Mesothelial cell of epicardium (in vitro differentiated cells): ENCODE measurements at regions not wholly inside any gene's neighbourhood (a gene's known extent, or its start where the extent isn't known, plus 50 kb on each side); places are given as distances from the start of the nearest gene placed in this dataset.

Experiments
- DNase-seq, 2 experiments: peaks; one replicate each; pipeline ENCODE4 v3.0.0; 2021; ENCODE audit warnings: low spot score in 2 of 2; ENCODE audit not compliant: unreplicated experiment in 2 of 2
- H3K27ac Mint-ChIP-seq: 2 replicates; pipeline ENCODE4 v1.8.0; 2021; ENCODE audit warnings: mixed read lengths
- H3K27me3 Mint-ChIP-seq: 2 replicates; pipeline ENCODE4 v1.8.0; 2021; ENCODE audit warnings: low read depth, mixed read lengths
- H3K36me3 Mint-ChIP-seq: 2 replicates; pipeline ENCODE4 v1.8.0; 2021; ENCODE audit warnings: mixed read lengths
- H3K4me1 Mint-ChIP-seq: 2 replicates; pipeline ENCODE4 v1.8.0; 2021; ENCODE audit warnings: mixed read lengths
- H3K4me3 Mint-ChIP-seq: 2 replicates; pipeline ENCODE4 v1.8.0; 2021; ENCODE audit warnings: mild to moderate bottlenecking, moderate library complexity, mixed read lengths
- H3K9me3 Mint-ChIP-seq: 2 replicates; pipeline ENCODE4 v1.8.0; 2021; ENCODE audit warnings: mixed read lengths
- TF ChIP-seq, protein P1 (sequence below): fragments of 200-600 bp; sonication (generic); IDR thresholded peaks from one replicate; pipeline ENCODE4 v1.5.0; 2021; ENCODE audit warnings: antibody characterized with exemption; ENCODE audit not compliant: unreplicated experiment

DNA sequence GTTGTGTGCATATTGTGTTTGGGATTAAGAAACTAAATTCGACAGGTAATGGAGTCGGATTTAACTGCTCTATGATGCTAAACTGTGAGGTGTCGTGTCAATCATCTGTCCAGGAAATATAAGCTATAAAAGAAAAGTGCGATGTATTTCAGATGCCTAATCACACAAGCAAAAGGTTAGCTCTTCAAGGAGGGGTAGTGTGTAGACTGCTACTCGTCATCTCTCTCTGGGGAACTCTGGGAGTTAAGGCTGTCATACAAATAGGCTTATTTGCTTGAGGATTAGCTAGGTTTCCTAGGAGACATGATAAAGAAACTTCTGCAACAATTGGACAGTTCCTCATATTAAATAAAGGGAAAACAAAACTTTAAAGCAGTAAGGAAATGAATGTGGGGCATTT lies 462.1 kb downstream of the OLFM4 start:
- TF ChIP-seq, protein P1, sequence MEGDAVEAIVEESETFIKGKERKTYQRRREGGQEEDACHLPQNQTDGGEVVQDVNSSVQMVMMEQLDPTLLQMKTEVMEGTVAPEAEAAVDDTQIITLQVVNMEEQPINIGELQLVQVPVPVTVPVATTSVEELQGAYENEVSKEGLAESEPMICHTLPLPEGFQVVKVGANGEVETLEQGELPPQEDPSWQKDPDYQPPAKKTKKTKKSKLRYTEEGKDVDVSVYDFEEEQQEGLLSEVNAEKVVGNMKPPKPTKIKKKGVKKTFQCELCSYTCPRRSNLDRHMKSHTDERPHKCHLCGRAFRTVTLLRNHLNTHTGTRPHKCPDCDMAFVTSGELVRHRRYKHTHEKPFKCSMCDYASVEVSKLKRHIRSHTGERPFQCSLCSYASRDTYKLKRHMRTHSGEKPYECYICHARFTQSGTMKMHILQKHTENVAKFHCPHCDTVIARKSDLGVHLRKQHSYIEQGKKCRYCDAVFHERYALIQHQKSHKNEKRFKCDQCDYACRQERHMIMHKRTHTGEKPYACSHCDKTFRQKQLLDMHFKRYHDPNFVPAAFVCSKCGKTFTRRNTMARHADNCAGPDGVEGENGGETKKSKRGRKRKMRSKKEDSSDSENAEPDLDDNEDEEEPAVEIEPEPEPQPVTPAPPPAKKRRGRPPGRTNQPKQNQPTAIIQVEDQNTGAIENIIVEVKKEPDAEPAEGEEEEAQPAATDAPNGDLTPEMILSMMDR, result no peak
- Mint-ChIP-seq H3K27ac (no peak overlapping the region), H3K4me3 (no peak overlapping the region), H3K9me3 (no peaks in the 10 kb centered on the region), H3K4me1 (no peaks in the 10 kb centered on the region), H3K36me3 (no peaks in the 10 kb centered on the region), H3K27me3 (peaks cover 10% of the 10 kb centered on the region)
- no peak for DNase-seq

- DNase-seq, result no peak
- H3K27ac Mint-ChIP-seq, result no peak overlapping the region
- no peaks in the 10 kb centered on the region for H3K9me3 Mint-ChIP-seq
- H3K4me3 Mint-ChIP-seq, result no peak overlapping the region
- TF ChIP-seq, protein P1, result no peak
- peaks cover 1% of the 10 kb centered on the region for H3K4me1 Mint-ChIP-seq
- H3K27me3 Mint-ChIP-seq, result peaks cover 17% of the 10 kb centered on the region
- no peaks in the 10 kb centered on the region for H3K36me3 Mint-ChIP-seq
These were observed 465.8 kb downstream of the OLFM4 start for GRCh38 chr13:53494406-53494805.

- H3K27ac Mint-ChIP-seq, result no peak overlapping the region
- H3K4me1 Mint-ChIP-seq, result peaks cover 2% of the 10 kb centered on the region
- H3K36me3 Mint-ChIP-seq, result peaks cover 2% of the 10 kb centered on the region
- peaks cover 13% of the 10 kb centered on the region for H3K27me3 Mint-ChIP-seq
- H3K9me3 Mint-ChIP-seq, result peaks cover 11% of the 10 kb centered on the region
- TF ChIP-seq, protein P1, result no peak
- H3K4me3 Mint-ChIP-seq, result no peak overlapping the region
- DNase-seq, result no peak
These were observed 471.0 kb downstream of the OLFM4 start for GRCh38 chr13:53499576-53500133.

DNA sequence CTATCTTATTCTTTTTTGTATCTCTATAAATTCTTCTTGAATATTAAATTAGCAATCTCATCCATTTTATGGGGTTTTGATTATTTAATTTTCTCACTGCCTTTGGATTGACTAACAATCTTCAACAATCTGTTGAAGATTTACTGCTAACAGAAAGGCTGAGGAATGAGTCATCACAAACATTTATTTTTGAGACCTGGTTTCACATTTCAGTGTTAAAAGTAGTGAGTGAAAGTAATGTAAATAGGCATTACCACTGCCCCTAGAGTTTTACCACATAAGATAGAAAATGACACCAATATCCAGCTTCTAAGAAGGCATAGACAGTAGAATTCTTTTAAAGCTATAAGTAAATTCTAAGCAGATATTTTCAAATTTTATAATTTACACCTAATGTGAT lies 472.8 kb downstream of the OLFM4 start:
- H3K4me3 Mint-ChIP-seq, result no peak overlapping the region

DNA sequence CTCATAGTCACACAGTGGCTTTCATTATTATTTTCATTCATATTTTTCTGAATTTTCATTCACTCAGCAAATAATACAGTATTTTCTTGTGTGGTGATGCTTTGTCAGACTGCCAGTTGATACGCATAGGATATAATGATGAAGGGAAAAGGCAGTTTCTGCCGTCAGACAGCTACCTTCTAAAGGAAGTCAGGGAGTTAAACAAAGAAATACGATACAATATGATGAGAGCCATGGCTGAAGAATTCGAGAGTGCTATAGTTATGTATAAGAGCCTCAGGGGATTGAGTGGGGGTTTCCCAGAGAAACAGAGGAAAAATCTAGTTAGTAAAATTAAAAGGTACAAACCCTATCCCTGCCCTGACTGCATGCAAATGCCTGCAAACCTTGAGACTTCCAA lies 479.1 kb downstream of the OLFM4 start:
- Mint-ChIP-seq H3K9me3 (peaks cover 7% of the 10 kb centered on the region), H3K36me3 (no peaks in the 10 kb centered on the region), H3K4me3 (no peak overlapping the region), H3K27me3 (peaks cover 4% of the 10 kb centered on the region), H3K4me1 (peaks cover 10% of the 10 kb centered on the region), H3K27ac (no peak overlapping the region)
- TF ChIP-seq, protein P1, result no peak
- no peak for DNase-seq

More for the DNA sequence above, 472.8 kb downstream of the OLFM4 start:
- Mint-ChIP-seq H3K27ac (no peak overlapping the region), H3K9me3 (peaks cover 11% of the 10 kb centered on the region), H3K27me3 (peaks cover 3% of the 10 kb centered on the region), H3K36me3 (peaks cover 2% of the 10 kb centered on the region), H3K4me1 (peaks cover 2% of the 10 kb centered on the region)
- TF ChIP-seq, protein P1, result no peak
- DNase-seq, result no peak

DNA sequence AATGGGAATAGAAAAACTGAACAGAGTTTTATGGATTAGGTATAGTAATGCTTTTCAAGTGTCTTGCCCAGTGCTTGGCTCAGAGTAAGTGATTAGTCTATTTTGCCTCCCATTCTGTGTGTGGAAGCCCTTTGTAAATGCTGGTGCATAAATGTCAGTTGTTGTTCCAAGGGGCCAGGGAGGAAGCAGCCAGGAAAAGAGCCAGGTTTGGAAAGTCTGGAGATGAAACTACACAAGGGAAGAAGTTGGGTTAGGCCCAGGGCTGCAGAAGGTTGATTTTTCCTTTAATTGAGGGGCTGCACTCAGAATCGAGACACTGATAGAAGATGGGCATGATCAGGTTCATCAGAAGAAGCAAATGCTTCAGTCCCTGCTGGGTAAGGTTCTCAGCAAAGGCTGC lies 484.0 kb downstream of the OLFM4 start:
- Mint-ChIP-seq H3K4me3 (no peak overlapping the region), H3K9me3 (no peaks in the 10 kb centered on the region), H3K4me1 (peaks cover 14% of the 10 kb centered on the region), H3K27ac (no peak overlapping the region), H3K36me3 (no peaks in the 10 kb centered on the region), H3K27me3 (peaks cover 6% of the 10 kb centered on the region)
- TF ChIP-seq, protein P1, result no peak
- DNase-seq, result no peak
